Hepatocyte (in vitro differentiated cells): ENCODE measurements at regions not wholly inside any gene's neighbourhood (a gene's known extent, or its start where the extent isn't known, plus 50 kb on each side); places are given as distances from the start of the nearest gene placed in this dataset.

Experiments used
- CTCF ChIP-seq: fragments of 200-600 bp; sonication (generic); IDR thresholded peaks from 2 replicates; pipeline ENCODE4 v1.5.1; 2016; ENCODE audit warnings: antibody characterized with exemption, mild to moderate bottlenecking; ENCODE audit not compliant: poor library complexity
- EZH2 ChIP-seq: fragments of 200-600 bp; sonication (generic); IDR thresholded peaks from 2 replicates; pipeline ENCODE4 v1.6.1; 2016; ENCODE audit warnings: antibody characterized with exemption, mild to moderate bottlenecking, borderline replicate concordance

GRCh38 chr7:116447436-116447835, 52.1 kb upstream of the CAV2 start:
- no peak for TF ChIP-seq CTCF
- no peak for TF ChIP-seq EZH2
